CD4-positive, alpha-beta T cell (primary cell): ENCODE measurements at regions not wholly inside any gene's neighbourhood (a gene's known extent, or its start where the extent isn't known, plus 50 kb on each side); places are given as distances from the start of the nearest gene placed in this dataset.

ENCODE experiments used
- ATAC-seq: fragments of 200-7000 bp; cut with Tn5 transposase; one replicate; pipeline ENCODE4 v1.10.0; 2022; ENCODE audit warnings: mild to moderate bottlenecking; ENCODE audit not compliant: poor library complexity
- CTCF ChIA-PET: fragments of 350-600 bp; sonication (Branson Sonifier 250); formaldehyde crosslinking; loops from one replicate; lab custom pipeline; 2021; ENCODE audit warnings: antibody characterized with exemption, inconsistent platforms; lab: Charles Lee
- POLR2A ChIA-PET: fragments of 350-600 bp; sonication (Branson Sonifier 250); formaldehyde crosslinking; loops from one replicate; lab custom pipeline; 2021; ENCODE audit warnings: antibody characterized with exemption, inconsistent platforms; lab: Charles Lee
- DNase-seq, 14 experiments: peaks; one replicate each; pipeline ENCODE4 v3.0.0-alpha.2; 2013 to 2020; ENCODE audit warnings: mixed read lengths in 2 of 14
- H3K27ac ChIP-seq, 2 donors: one replicate each; pipeline versions ENCODE4 v1.5.1 to v1.7.0; 2013; ENCODE audit warnings: low read length in 2 of 2, low read depth in 1 of 2, mild to moderate bottlenecking in 1 of 2
- H3K27me3 ChIP-seq, 2 experiments: 1 replicate in 1 of 2; 2 replicates in 1 of 2; pipeline versions ENCODE4 v1.6.1 to v1.7.0; 2013; ENCODE audit warnings: low read length in 2 of 2, control low read depth in 1 of 2, mild to moderate bottlenecking in 1 of 2, moderate library complexity in 1 of 2; ENCODE audit not compliant: insufficient read depth in 2 of 2, control insufficient read depth in 1 of 2
- H3K36me3 ChIP-seq: one replicate; pipeline ENCODE4 v1.6.1; 2013; ENCODE audit warnings: low read length, control low read depth; ENCODE audit not compliant: insufficient read depth
- H3K4me1 ChIP-seq: one replicate; pipeline ENCODE4 v1.6.1; 2013; ENCODE audit warnings: low read length, control low read depth; ENCODE audit not compliant: insufficient read depth
- H3K4me3 ChIP-seq: one replicate; pipeline ENCODE4 v1.5.1; 2013; ENCODE audit warnings: mild to moderate bottlenecking, low read length, moderate library complexity
- H3K9me3 ChIP-seq, 2 experiments: 1 replicate in 1 of 2; 2 replicates in 1 of 2; pipeline versions ENCODE4 v1.6.1 to v1.7.0; 2013; ENCODE audit warnings: low read length in 2 of 2, mild to moderate bottlenecking in 2 of 2, control low read depth in 1 of 2, moderate library complexity in 1 of 2; ENCODE audit not compliant: control insufficient read depth in 1 of 2, insufficient read depth in 1 of 2
- H3K27ac Mint-ChIP-seq: one replicate; pipeline ENCODE4 v1.8.0; 2020; ENCODE audit warnings: mixed read lengths
- H3K27me3 Mint-ChIP-seq: one replicate; pipeline ENCODE4 v1.8.0; 2021; ENCODE audit warnings: mixed read lengths
- H3K36me3 Mint-ChIP-seq: one replicate; pipeline ENCODE4 v1.8.0; 2021; ENCODE audit warnings: low read depth, mixed read lengths
- H3K4me1 Mint-ChIP-seq: one replicate; pipeline ENCODE4 v1.8.0; 2021; ENCODE audit warnings: low read depth, mixed read lengths
- H3K4me3 Mint-ChIP-seq: one replicate; pipeline ENCODE4 v1.8.0; 2020; ENCODE audit warnings: mild to moderate bottlenecking, mixed read lengths
- H3K9me3 Mint-ChIP-seq: one replicate; pipeline ENCODE4 v1.8.0; 2020; ENCODE audit warnings: mixed read lengths
- CTCF ChIP-seq: fragments of 200-600 bp; IDR thresholded peaks from one replicate; pipeline ENCODE4 v1.8.0; 2022; ENCODE audit warnings: antibody characterized with exemption, mild to moderate bottlenecking
- intact Hi-C, 2 experiments: fragments of 100-400 bp; cut with DNase I in 1 of 2; cut with micrococcal nuclease in 1 of 2; formaldehyde crosslinking; loops; one replicate each; pipeline versions ENCODE4 v1.15.1 to v1.9.0; 2023 to 2025; cut with DNase I, micrococcal nuclease

- POLR2A ChIA-PET, result no interaction called here
- Mint-ChIP-seq H3K27ac (no peak overlapping the region), H3K4me3 (no peak overlapping the region)
These were observed 545.1 kb upstream of the ATP2B1 start for GRCh38 chr12:90253674-90254181.

GRCh38 chr12:90253136-90253535 is 544.5 kb upstream of the ATP2B1 start:
- no peaks in the 10 kb centered on the region for H3K27me3 Mint-ChIP-seq
- H3K36me3 ChIP-seq, result no peaks in the 10 kb centered on the region
- peak in 1 of 14 experiments; percentile 5 for DNase-seq
- H3K9me3 Mint-ChIP-seq, result no peaks in the 10 kb centered on the region
- H3K27ac ChIP-seq, result no peak overlapping the region
- intact Hi-C loops, result no loop called here
- H3K4me3 Mint-ChIP-seq, result no peak overlapping the region
- peaks cover 10% of the 10 kb centered on the region for H3K4me1 Mint-ChIP-seq
- H3K27ac Mint-ChIP-seq, result no peak overlapping the region
- ChIA-PET POLR2A (no interaction called here), CTCF (interaction anchor here (1.0 kb wide), 1 partner anchor 708 kb away, joined by 3 read pairs; no protein-coding TSS in a partner anchor)
- no peak overlapping the region for H3K4me3 ChIP-seq
- H3K36me3 Mint-ChIP-seq, result no peaks in the 10 kb centered on the region
- H3K27me3 ChIP-seq, result no peaks in the 10 kb centered on the region
- no peaks in the 10 kb centered on the region for H3K9me3 ChIP-seq
- H3K4me1 ChIP-seq, result peaks cover 6% of the 10 kb centered on the region
- no peak for ATAC-seq
- no peak for TF ChIP-seq CTCF

More at GRCh38 chr12:90253674-90254181, 545.1 kb upstream of the ATP2B1 start:
- no peak overlapping the region for H3K4me3 ChIP-seq
- TF ChIP-seq CTCF, result no peak
- peaks cover 6% of the 10 kb centered on the region for H3K4me1 ChIP-seq
- no peaks in the 10 kb centered on the region for H3K9me3 Mint-ChIP-seq
- no peaks in the 10 kb centered on the region for H3K27me3 ChIP-seq
- ATAC-seq, result peak; percentile 39
- no peaks in the 10 kb centered on the region for H3K36me3 ChIP-seq
- intact Hi-C loops, result no loop called here
- CTCF ChIA-PET, result interaction anchor here (1.0 kb wide), 1 partner anchor 709 kb away, joined by 3 read pairs; no protein-coding TSS in a partner anchor
- DNase-seq, result peak in 9 of 14 experiments; percentile 2 to 77 (median 9)
- H3K36me3 Mint-ChIP-seq, result no peaks in the 10 kb centered on the region
- H3K9me3 ChIP-seq, result no peaks in the 10 kb centered on the region
- H3K4me1 Mint-ChIP-seq, result peaks cover 10% of the 10 kb centered on the region
- no peak overlapping the region for H3K27ac ChIP-seq
- no peaks in the 10 kb centered on the region for H3K27me3 Mint-ChIP-seq

DNA sequence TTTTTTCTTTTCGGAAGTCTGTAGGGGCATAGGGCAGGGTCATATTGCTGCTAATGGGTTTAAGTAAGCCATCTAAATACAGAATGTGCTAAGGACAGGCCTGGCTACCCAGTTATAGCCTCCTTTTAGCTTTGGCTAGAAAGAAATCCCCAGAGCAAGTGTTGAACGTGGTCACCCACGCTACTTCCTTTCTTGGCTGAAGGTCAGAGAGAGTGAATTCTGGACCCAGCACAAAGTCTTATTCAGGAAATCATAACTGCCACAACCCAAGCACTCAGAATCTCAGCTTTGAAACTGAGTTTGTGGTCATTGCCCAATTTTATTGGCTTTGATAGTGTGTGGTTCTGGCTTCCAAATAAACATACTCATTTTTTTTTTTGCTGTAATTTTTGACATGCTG is 542.1 kb upstream of the ATP2B1 start:
- H3K27me3 Mint-ChIP-seq, result no peaks in the 10 kb centered on the region
- DNase-seq (no peak), ATAC-seq (no peak)
- H3K9me3 Mint-ChIP-seq, result no peaks in the 10 kb centered on the region
- POLR2A ChIA-PET, result no interaction called here
- CTCF ChIA-PET, result interaction anchor here (1.9 kb wide), 1 partner anchor 14 kb away, joined by 5 read pairs; no protein-coding TSS in a partner anchor
- H3K4me1 ChIP-seq, result peaks cover 6% of the 10 kb centered on the region
- H3K27ac ChIP-seq, result no peak overlapping the region
- peaks cover 10% of the 10 kb centered on the region for H3K4me1 Mint-ChIP-seq
- intact Hi-C loops, result no loop called here
- no peak overlapping the region for H3K27ac Mint-ChIP-seq
- TF ChIP-seq CTCF, result no peak
- H3K36me3 Mint-ChIP-seq, result no peaks in the 10 kb centered on the region
- H3K36me3 ChIP-seq, result no peaks in the 10 kb centered on the region
- H3K4me3 Mint-ChIP-seq, result no peak overlapping the region
- H3K9me3 ChIP-seq, result no peaks in the 10 kb centered on the region
- H3K27me3 ChIP-seq, result no peaks in the 10 kb centered on the region
- H3K4me3 ChIP-seq, result no peak overlapping the region
